HG03378 (cell line): ENCODE measurements at regions not wholly inside any gene's neighbourhood (a gene's known extent, or its start where the extent isn't known, plus 50 kb on each side); places are given as distances from the start of the nearest gene placed in this dataset.

Experiments used
- ATAC-seq: cut with Tn5 transposase; IDR thresholded peaks from one replicate; pipeline ENCODE4 v1.9.1; 2021; ENCODE audit warnings: mild to moderate bottlenecking, moderate library complexity; ENCODE audit not compliant: unreplicated experiment

DNA sequence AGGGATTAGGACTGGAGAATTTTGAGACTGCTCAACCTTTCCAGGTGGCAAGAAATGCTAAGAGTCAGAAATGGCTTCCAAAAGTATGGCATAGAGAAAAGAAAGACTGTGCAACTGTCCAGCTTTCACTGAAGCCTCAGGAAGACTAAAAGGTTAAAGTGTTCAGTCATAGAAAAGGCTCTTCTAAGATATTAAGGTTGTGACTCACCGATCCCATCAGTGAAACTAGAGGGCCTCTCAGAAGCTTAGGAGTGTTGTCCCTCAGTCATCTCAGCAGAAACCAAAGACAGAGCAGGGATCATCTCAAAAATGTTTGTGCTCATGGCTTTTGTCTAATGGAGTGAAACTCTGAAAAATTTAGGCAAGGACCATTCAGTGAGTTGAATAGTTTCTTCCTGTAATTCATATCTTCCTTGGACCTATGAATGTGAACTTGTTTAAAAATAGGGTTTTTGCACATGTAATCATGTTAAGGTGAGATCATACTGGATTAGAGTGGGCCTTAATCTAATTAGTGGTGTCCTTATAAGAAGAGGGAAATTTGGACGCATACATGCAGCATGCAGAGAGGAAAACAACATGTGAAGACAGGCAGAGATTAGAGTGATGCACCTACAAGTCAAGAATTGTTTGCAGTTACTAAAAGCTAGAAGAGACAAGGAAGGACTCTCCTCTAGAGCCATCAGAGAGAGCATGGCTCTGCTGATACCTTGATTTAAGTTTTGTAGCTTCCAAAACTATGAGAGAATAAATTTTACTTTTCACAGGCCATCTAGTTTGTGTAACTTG lies 71.3 kb downstream of the RPE65 start:
- ATAC-seq, result no peak

- ATAC-seq, result no peak
Observed at GRCh38 chr1:68377098-68377497, 72.7 kb downstream of the RPE65 start.

GRCh38 chr1:68376441-68376840 lies 73.3 kb downstream of the RPE65 start:
- no peak for ATAC-seq

GRCh38 chr1:68375919-68376318 lies 73.8 kb downstream of the RPE65 start:
- no peak for ATAC-seq

- no peak for ATAC-seq
Observed at GRCh38 chr1:68373173-68373572, 76.6 kb downstream of the RPE65 start.

GRCh38 chr1:68372487-68372886 lies 77.3 kb downstream of the RPE65 start:
- ATAC-seq, result no peak

DNA sequence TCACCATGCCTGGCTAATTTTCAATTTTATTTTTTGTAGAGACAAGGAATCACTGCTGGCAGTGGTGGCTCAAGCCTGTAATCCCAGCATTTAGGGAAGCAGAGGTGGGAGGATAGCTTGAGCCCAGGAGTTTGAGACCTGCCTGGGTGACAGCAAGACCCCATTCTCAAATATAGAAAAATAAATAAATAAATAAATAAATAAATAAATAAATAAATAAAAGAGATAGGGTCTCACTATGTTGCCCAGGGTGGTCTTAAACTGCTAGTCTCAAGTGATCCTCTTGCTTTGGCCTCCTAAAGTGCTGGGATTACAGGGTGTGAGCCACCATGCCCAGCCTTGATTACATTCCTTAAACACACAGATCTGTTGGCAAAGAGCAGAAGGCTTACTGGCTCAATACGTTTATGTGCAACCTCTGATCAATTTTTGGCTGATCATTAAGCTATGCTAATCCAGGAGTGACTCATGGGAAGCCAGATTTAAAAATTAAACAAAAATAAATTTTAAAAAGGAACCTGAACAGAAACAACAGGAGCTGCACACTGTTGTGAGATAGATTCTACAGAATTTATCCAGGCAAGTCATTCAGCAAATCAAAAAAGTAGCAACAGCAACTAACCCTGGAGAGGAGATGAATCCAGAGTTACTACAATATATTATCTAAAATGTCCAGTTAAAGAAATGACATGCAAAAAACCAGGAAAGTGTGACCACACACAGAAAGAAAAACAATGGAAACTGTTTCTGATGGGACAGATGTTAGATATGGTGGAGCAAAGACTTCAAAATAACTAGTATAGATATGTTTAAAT lies 79.4 kb downstream of the RPE65 start:
- no peak for ATAC-seq

DNA sequence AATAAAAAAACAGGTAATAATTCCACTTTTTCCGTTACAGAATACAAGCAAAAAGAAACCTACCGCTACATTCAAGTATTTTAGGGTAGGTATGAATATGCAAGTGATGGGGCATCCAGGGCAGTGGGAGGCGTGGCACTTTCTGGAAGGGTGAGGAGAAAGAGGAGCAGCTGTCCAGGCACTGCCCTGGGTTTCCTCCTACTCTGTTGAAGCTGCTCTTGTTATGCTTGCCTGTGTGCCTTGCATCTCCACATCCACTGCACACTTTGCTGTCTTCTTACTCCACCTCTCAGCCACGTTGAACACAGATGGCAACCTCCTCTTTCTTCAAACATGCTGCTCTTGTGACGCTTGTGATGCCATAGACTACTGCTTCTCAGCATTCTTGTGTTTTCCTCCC lies 83.2 kb downstream of the RPE65 start:
- ATAC-seq, result no peak

DNA sequence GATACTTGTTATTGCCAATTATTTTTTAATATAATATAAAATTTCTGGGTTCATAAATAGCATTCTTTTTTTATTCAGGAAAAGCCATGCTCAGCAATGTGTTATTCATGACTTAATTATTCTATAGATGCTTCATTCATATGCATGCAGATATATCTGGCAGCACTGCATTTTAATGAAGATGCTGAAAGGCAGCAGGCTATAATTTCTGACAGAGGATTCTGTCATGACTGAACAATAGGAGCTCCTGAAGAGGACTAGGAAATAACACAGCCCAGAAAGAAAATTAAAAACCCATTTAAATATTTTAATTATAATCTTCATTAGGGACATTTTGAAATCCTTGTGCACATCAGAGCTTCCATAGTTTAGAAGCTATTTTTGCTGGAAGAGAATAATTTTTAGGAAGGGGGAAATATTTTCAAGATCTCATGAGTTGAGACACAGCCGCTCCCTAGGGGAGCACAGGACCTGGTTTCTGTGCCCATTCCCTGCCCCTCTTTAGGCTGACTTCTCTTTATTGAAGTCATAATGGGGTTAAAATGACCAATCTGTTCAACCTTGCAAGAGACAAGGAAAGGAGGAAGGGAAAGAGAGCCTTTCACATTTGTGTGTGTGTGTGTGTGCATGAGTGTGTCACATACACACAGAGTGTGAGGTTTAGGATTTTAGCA lies 83.9 kb downstream of the RPE65 start:
- no peak for ATAC-seq

- ATAC-seq, result no peak
Observed at GRCh38 chr1:68363339-68363738, 86.4 kb downstream of the RPE65 start.

DNA sequence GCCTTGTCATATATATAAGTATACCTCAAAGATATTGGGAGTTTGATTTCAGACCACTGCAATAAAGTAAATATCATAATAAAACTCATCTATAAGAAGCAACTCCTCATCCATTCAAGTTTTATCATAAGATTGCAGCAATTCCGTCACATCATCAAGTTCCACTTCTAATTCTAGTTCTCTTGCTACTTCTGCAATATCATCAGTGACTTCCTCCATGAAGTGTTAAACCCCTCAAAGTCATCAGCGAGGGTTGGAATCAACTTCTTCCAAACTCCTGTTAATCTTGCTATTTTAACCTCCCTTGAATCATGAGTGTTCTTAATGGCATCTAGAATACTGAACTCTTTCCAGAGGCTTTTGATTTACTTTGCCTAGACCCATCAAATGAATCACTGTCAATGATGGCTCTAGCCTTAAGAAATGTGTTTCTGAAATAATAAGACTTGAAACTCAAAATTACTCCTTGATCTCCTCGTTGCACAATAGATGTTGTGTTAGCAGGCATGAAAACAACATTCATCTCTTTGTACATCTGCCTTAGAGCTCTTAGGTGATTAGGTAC lies 88.3 kb downstream of the RPE65 start:
- no peak for ATAC-seq

- no peak for ATAC-seq
Observed at GRCh38 chr1:68359045-68359444, 90.7 kb downstream of the RPE65 start.

- no peak for ATAC-seq
Observed at GRCh38 chr1:68358439-68358838, 91.3 kb downstream of the RPE65 start.

- no peak for ATAC-seq
Observed at GRCh38 chr1:68355614-68356013, 94.1 kb downstream of the RPE65 start.

DNA sequence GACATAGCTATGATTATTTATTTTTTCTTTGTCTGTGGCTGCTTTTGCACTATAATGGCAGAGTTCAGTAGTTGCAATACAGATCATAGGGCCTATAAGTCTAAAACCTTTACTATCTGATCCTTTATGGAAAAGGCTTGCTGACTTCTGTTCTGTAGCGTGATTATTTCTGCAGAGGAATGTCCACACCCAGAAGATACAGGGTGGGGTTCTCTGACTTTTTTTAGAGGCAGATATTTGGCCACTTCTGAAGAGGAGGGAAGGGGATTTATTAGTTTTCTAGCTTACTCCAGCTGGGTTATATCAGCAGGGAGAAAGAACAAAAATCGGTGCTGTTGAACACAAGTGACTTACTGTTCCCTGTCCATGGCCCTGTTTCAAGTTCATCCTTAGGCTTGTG lies 97.6 kb downstream of the RPE65 start:
- ATAC-seq, result no peak

DNA sequence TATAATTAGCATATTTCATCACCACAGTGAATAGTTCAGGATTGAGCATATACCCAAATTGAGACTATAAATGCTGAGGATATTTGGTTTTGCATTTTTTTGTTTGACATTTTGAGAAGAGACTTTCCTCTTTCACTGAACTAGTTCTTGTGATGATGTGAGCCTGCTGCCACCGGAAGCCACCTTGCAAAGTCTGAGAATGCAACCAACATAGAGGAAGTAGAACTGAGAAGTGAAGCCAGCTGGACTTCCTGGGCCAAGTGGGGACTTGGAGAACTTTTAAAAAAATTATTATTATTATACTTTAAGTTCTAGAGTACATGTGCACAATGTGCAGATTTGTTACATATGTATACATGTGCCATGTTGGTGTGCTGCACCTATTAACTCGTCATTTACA lies 102.3 kb downstream of the RPE65 start:
- peak; percentile 96 for ATAC-seq

DNA sequence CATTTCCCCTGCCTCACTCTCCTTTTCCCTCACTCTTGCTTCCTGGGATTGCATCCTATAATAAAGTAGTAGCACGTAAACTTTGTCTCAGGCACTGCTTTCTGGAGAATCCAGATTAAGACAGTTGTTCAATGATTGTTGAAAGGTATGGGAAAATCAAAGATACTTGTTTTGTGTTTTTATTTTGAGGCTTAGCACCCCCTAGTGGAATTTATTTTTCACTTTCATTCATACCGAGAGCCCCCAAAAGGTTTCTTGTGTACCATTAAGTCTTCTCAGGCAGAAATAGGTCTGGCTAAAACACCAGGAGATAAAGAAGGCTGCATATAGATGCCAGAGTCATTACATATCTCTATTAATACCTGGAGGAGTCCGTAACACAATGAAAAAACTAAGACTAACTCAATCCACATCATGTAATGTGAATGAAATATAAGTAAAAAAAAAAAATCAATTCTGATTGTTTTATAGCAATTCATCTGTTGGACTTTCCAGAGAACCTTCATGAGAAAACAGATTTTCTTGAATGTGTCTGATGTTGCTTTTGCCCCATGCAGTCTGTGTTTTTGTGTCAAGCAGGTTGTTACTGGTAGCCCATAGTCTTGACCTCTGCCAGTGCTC lies 103.5 kb downstream of the RPE65 start:
- no peak for ATAC-seq

- no peak for ATAC-seq
Observed at GRCh38 chr1:68344208-68344607, 105.5 kb downstream of the RPE65 start.

DNA sequence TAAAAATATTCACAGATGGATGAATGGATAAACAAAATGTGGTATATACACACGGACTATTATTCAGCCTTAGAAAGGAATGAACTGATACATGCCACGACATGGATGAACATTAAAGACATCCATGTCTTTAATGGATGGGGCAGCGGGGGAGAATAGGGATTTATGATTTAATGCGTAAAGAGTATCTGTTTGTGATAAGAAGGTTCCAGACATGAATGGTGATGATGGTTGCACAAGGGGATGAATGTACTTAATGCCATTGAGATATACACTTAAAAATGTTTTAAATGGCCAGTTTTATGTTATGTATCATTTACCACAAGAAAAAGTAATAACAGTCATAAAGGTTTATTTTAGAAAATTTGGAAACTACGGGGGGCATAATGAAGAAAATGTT lies 108.6 kb upstream of the WLS start:
- ATAC-seq, result no peak

GRCh38 chr1:68339505-68339904 lies 107.2 kb upstream of the WLS start:
- ATAC-seq, result no peak

DNA sequence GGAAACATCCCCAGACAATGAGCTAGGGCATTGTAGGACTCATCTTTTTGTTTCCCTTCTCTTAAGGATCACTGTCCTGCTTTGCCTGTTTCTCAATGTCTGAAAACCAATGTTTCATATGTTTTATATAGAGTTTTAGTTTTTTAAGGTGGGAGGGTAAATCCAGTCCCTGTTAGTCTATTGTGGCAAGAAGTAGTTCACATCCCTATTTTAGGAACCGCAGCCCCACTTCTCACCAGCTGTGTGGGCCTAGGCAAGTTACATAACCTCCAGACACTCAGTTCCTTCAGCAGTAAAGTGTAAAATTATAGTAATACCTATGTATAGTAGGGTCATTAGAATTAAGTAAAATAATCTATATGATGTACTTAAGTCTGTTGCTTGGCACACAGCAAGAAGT lies 105.8 kb upstream of the WLS start:
- ATAC-seq, result no peak
